GM23338 (cell line): ENCODE measurements at regions not wholly inside any gene's neighbourhood (a gene's known extent, or its start where the extent isn't known, plus 50 kb on each side); places are given as distances from the start of the nearest gene placed in this dataset.

Source experiments
- ATAC-seq: fragments of 200-7000 bp; cut with Tn5 transposase; 3 replicates; pipeline ENCODE4 v1.9.1; 2020
- DNase-seq: peaks from one replicate; pipeline ENCODE4 v3.0.0-alpha.2; 2015; ENCODE audit warnings: low spot score
- H2AFZ ChIP-seq: fragments of 200-600 bp; sonication (generic); 2 replicates; pipeline ENCODE4 v1.8.0; 2016; ENCODE audit warnings: antibody characterized with exemption, mild to moderate bottlenecking, moderate library complexity
- H3F3A ChIP-seq: fragments of 200-600 bp; sonication (generic); replicated peaks from 2 replicates; pipeline ENCODE4 v1.8.0; 2017; ENCODE audit warnings: antibody characterized with exemption, mixed run types, low read depth
- H3K27ac ChIP-seq: fragments of 200-600 bp; sonication (generic); 2 replicates; pipeline ENCODE4 v1.6.1; 2016; ENCODE audit warnings: low read depth
- H3K27me3 ChIP-seq: fragments of 200-600 bp; sonication (generic); 2 replicates; pipeline ENCODE4 v1.8.0; 2016; ENCODE audit warnings: mild to moderate bottlenecking, mixed run types, moderate library complexity; ENCODE audit not compliant: insufficient read depth
- H3K36me3 ChIP-seq: fragments of 200-600 bp; sonication (generic); 2 replicates; pipeline ENCODE4 v1.8.0; 2016; ENCODE audit warnings: mild to moderate bottlenecking; ENCODE audit not compliant: insufficient read depth
- H3K4me1 ChIP-seq: fragments of 200-600 bp; sonication (generic); 2 replicates; pipeline ENCODE4 v1.8.0; 2016; ENCODE audit warnings: mild to moderate bottlenecking, moderate library complexity; ENCODE audit not compliant: insufficient read depth
- H3K4me2 ChIP-seq: fragments of 200-600 bp; sonication (generic); 2 replicates; pipeline ENCODE4 v1.7.1; 2017; ENCODE audit warnings: mixed run types
- H3K4me3 ChIP-seq: fragments of 200-600 bp; sonication (generic); 2 replicates; pipeline ENCODE4 v1.6.1; 2016; ENCODE audit warnings: mixed run types
- H3K79me2 ChIP-seq: fragments of 200-600 bp; sonication (generic); replicated peaks from 2 replicates; pipeline ENCODE4 v1.8.0; 2017; ENCODE audit warnings: mild to moderate bottlenecking; ENCODE audit not compliant: insufficient read depth
- H3K9me2 ChIP-seq: fragments of 200-600 bp; sonication (generic); 2 replicates; pipeline ENCODE4 v1.8.0; 2017; ENCODE audit not compliant: insufficient read depth
- H4K20me1 ChIP-seq: fragments of 200-600 bp; sonication (generic); replicated peaks from 2 replicates; pipeline ENCODE4 v1.8.0; 2017; ENCODE audit warnings: mild to moderate bottlenecking; ENCODE audit not compliant: insufficient read depth
- H3K27ac Mint-ChIP-seq: 2 replicates; pipeline ENCODE4 v1.8.0; 2020; ENCODE audit warnings: inconsistent platforms, mild to moderate bottlenecking, moderate library complexity, mixed read lengths
- H3K27me3 Mint-ChIP-seq: 3 replicates; pipeline ENCODE4 v1.8.0; 2022; ENCODE audit warnings: low read depth, mild to moderate bottlenecking, moderate library complexity, mixed read lengths, inconsistent platforms; ENCODE audit not compliant: insufficient read depth, poor library complexity
- H3K36me3 Mint-ChIP-seq: 3 replicates; pipeline ENCODE4 v1.8.0; 2021; ENCODE audit warnings: low read depth, mild to moderate bottlenecking, inconsistent platforms, moderate library complexity, mixed read lengths
- H3K4me1 Mint-ChIP-seq: 3 replicates; pipeline ENCODE4 v1.8.0; 2020; ENCODE audit warnings: mild to moderate bottlenecking, inconsistent platforms, mixed read lengths
- H3K4me3 Mint-ChIP-seq: 3 replicates; pipeline ENCODE4 v1.8.0; 2021; ENCODE audit warnings: moderate library complexity, mild to moderate bottlenecking, inconsistent platforms, mixed read lengths
- H3K9me3 Mint-ChIP-seq: 3 replicates; pipeline ENCODE4 v1.8.0; 2020; ENCODE audit warnings: moderate library complexity, mild to moderate bottlenecking, inconsistent platforms, mixed read lengths
- CREB1 ChIP-seq: fragments of 250-450 bp; sonication (Bioruptor Pico); IDR thresholded peaks from 2 replicates; pipeline ENCODE4 v1.5.0; 2020; ENCODE audit warnings: low read depth, mild to moderate bottlenecking, moderate library complexity
- CTCF ChIP-seq, 2 experiments: fragments of 200-600 bp in 1 of 2; sonication (generic) in 1 of 2; conservative IDR thresholded peaks; 2 replicates each; pipeline versions ENCODE4 v1.5.1 to v1.6.1; 2016 to 2017; ENCODE audit warnings: antibody characterized with exemption in 2 of 2, low read depth in 2 of 2, mild to moderate bottlenecking in 2 of 2, moderate library complexity in 1 of 2
- ETS1 ChIP-seq: IDR thresholded peaks from 2 replicates; pipeline ENCODE4 v1.6.1; 2016; ENCODE audit warnings: antibody characterized with exemption
- EZH2 ChIP-seq: fragments of 200-600 bp; sonication (generic); IDR thresholded peaks from one replicate; pipeline ENCODE4 v1.8.0; 2017; ENCODE audit warnings: antibody characterized with exemption, mild to moderate bottlenecking, low read depth; ENCODE audit not compliant: unreplicated experiment
- EZH2phosphoT487 ChIP-seq: fragments of 200-600 bp; sonication (generic); IDR thresholded peaks from one replicate; pipeline ENCODE4 v1.8.1; 2018; ENCODE audit warnings: antibody characterized with exemption; ENCODE audit not compliant: unreplicated experiment
- JUNB ChIP-seq: IDR thresholded peaks from one replicate; pipeline ENCODE4 v1.6.1; 2016; ENCODE audit warnings: antibody characterized with exemption; ENCODE audit not compliant: unreplicated experiment
- NANOG ChIP-seq: IDR thresholded peaks from 2 replicates; pipeline ENCODE4 v1.6.1; 2016; ENCODE audit warnings: antibody characterized with exemption, borderline replicate concordance
- POLR2AphosphoS5 ChIP-seq: IDR thresholded peaks from 2 replicates; pipeline ENCODE4 v1.6.1; 2016; ENCODE audit warnings: antibody characterized with exemption, low read depth
- REST ChIP-seq: IDR thresholded peaks from one replicate; pipeline ENCODE4 v1.6.1; 2018; ENCODE audit warnings: antibody characterized with exemption; ENCODE audit not compliant: unreplicated experiment
- STAT1 ChIP-seq: IDR thresholded peaks from one replicate; pipeline ENCODE4 v1.6.1; 2016; ENCODE audit warnings: antibody characterized with exemption; ENCODE audit not compliant: unreplicated experiment
- ZNF114 ChIP-seq: fragments of 250-450 bp; sonication (Bioruptor Pico); IDR thresholded peaks from 2 replicates; pipeline ENCODE4 v1.5.0; 2020; ENCODE audit warnings: mild to moderate bottlenecking, moderate library complexity
- ZNF331 ChIP-seq: fragments of 250-450 bp; sonication (Bioruptor Pico); IDR thresholded peaks from 2 replicates; pipeline ENCODE4 v1.5.0; 2020; ENCODE audit warnings: low read depth, mild to moderate bottlenecking, moderate library complexity
- ZNF462 ChIP-seq: fragments of 250-450 bp; sonication (Bioruptor Pico); IDR thresholded peaks from 2 replicates; pipeline ENCODE4 v1.5.0; 2020; ENCODE audit warnings: mild to moderate bottlenecking, moderate library complexity

- Histone ChIP-seq H3K27me3 (no peaks in the 10 kb centered on the region), H3K4me1 (peaks cover 17% of the 10 kb centered on the region), H3K27ac (no peak overlapping the region), H4K20me1 (no peaks in the 10 kb centered on the region), H3K79me2 (no peaks in the 10 kb centered on the region), H3K4me2 (no peak overlapping the region), H2AFZ (no peak overlapping the region), H3K4me3 (no peak overlapping the region), H3F3A (no peaks in the 10 kb centered on the region), H3K36me3 (no peaks in the 10 kb centered on the region), H3K9me2 (0 out of 2 replicates have a peak, but pooled peaks cover 4% of the 10 kb centered on the region)
- Mint-ChIP-seq H3K4me1 (peaks cover 13% of the 10 kb centered on the region), H3K27ac (no peak overlapping the region), H3K27me3 (no peaks in the 10 kb centered on the region), H3K36me3 (no peaks in the 10 kb centered on the region), H3K9me3 (no peaks in the 10 kb centered on the region), H3K4me3 (no peak overlapping the region)
- DNase-seq (no peak), ATAC-seq (no peak)
- TF ChIP-seq ETS1 = no peak
- TF ChIP-seq POLR2AphosphoS5 = no peak
- no peak for TF ChIP-seq NANOG
- no peak for TF ChIP-seq EZH2
- no peak for TF ChIP-seq REST
- no peak for TF ChIP-seq CREB1 (CRISPR knock-in tag)
- no peak for TF ChIP-seq CTCF (conservative IDR thresholded peaks at IDR 0.05; ENCODE audit: low read depth in 2 of 2)
- no peak for TF ChIP-seq ZNF462 (CRISPR knock-in tag)
- no peak for TF ChIP-seq ZNF114 (CRISPR knock-in tag)
- no peak for TF ChIP-seq EZH2phosphoT487
- no peak for TF ChIP-seq ZNF331 (CRISPR knock-in tag)
- TF ChIP-seq STAT1 = no peak
- no peak for TF ChIP-seq JUNB
Measured at GRCh38 chr11:80627364-80627763, 1186.5 kb upstream of the TENM4 start.
